NB4 (cell line): ENCODE measurements at regions not wholly inside any gene's neighbourhood (a gene's known extent, or its start where the extent isn't known, plus 50 kb on each side); places are given as distances from the start of the nearest gene placed in this dataset.

Experiments used
- POLR2A ChIP-seq: IDR thresholded peaks from 2 replicates; pipeline ENCODE4 v1.6.1; 2011; ENCODE audit warnings: mild to moderate bottlenecking; ENCODE audit not compliant: insufficient read length; ENCODE audit errors: extremely low read depth
- TF ChIP-seq, protein P1 (sequence below): IDR thresholded peaks from one replicate; pipeline ENCODE4 v1.5.1; 2012; ENCODE audit warnings: low read depth, low read length

DNA sequence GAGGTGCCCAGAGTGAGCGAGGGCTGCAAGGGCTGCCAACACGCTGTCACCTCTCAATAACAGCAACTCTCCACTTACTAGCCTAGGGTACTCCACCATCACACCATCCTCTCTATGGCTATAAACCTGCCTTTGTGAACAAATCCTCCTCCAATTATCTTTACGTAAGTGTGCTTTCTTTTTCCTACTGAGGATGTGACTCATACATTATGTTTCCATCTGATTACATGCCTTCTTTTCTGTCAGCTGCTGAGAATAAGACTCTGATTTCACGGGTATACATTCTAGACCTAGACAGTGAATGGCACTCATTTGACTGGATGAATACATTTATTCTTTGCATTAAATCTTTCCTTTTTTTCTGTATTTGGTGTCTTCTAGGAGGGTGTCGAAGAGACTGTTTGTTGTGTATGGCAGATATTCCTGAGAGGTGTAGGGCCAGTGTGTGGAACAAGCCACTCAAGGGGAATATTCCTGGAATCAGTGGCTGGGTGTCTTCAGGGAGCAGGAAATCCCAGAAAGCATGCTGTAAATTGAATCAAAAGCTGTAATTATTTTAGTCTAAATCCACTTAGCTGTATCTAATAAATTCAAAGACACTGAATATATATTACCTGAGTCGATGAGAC, 327.3 kb upstream of the TMTC1 start:
- TF ChIP-seq, protein P1, sequence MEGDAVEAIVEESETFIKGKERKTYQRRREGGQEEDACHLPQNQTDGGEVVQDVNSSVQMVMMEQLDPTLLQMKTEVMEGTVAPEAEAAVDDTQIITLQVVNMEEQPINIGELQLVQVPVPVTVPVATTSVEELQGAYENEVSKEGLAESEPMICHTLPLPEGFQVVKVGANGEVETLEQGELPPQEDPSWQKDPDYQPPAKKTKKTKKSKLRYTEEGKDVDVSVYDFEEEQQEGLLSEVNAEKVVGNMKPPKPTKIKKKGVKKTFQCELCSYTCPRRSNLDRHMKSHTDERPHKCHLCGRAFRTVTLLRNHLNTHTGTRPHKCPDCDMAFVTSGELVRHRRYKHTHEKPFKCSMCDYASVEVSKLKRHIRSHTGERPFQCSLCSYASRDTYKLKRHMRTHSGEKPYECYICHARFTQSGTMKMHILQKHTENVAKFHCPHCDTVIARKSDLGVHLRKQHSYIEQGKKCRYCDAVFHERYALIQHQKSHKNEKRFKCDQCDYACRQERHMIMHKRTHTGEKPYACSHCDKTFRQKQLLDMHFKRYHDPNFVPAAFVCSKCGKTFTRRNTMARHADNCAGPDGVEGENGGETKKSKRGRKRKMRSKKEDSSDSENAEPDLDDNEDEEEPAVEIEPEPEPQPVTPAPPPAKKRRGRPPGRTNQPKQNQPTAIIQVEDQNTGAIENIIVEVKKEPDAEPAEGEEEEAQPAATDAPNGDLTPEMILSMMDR: no peak
- TF ChIP-seq POLR2A: no peak
